A549 (cell line): ENCODE measurements at regions not wholly inside any gene's neighbourhood (a gene's known extent, or its start where the extent isn't known, plus 50 kb on each side); places are given as distances from the start of the nearest gene placed in this dataset.

Source experiments
- small RNA-seq, 6 experiments: library from RNA; depleted of rRNA; stranded (forward); fragments of <200 nt; gene quantifications; one replicate each; pipeline ENCODE3, GENCODE V24; 2012

Small RNA genes in the stretch of these regions (small RNA-seq; reads per million reads assigned to genes)
- 0 reads per million in 6 experiments for gene AC012669.1
